BLaER1 (cell line): ENCODE measurements at regions not wholly inside any gene's neighbourhood (a gene's known extent, or its start where the extent isn't known, plus 50 kb on each side); places are given as distances from the start of the nearest gene placed in this dataset.
A peak's percentile ranks its signal among the peaks of the same experiment; 100 is the strongest.

Experiments used
- H3K27ac ChIP-seq: shearing (Covaris generic); formaldehyde crosslinking; 2 replicates; pipeline ENCODE4 v1.8.1; 2022
- H3K27me3 ChIP-seq: shearing (Covaris generic); formaldehyde crosslinking; 2 replicates; pipeline ENCODE4 v1.8.1; 2022
- H3K36me3 ChIP-seq: shearing (Covaris generic); formaldehyde crosslinking; 2 replicates; pipeline ENCODE4 v1.8.1; 2022
- H3K4me1 ChIP-seq: shearing (Covaris generic); formaldehyde crosslinking; 2 replicates; pipeline ENCODE4 v1.8.1; 2022
- H3K4me2 ChIP-seq: shearing (Covaris generic); formaldehyde crosslinking; 2 replicates; pipeline ENCODE4 v1.8.1; 2022
- H3K4me3 ChIP-seq: shearing (Covaris generic); formaldehyde crosslinking; 2 replicates; pipeline ENCODE4 v1.8.1; 2022
- H3K9ac ChIP-seq: shearing (Covaris generic); formaldehyde crosslinking; 2 replicates; pipeline ENCODE4 v1.8.1; 2022
- H3K9me3 ChIP-seq: shearing (Covaris generic); formaldehyde crosslinking; 2 replicates; pipeline ENCODE4 v1.8.1; 2022
- H4K20me1 ChIP-seq: shearing (Covaris generic); formaldehyde crosslinking; 2 replicates; pipeline ENCODE4 v1.8.1; 2022
- Cebpa-rat ChIP-seq: shearing (Covaris generic); IDR thresholded peaks from 2 replicates; pipeline ENCODE4 v1.8.1; 2022

DNA sequence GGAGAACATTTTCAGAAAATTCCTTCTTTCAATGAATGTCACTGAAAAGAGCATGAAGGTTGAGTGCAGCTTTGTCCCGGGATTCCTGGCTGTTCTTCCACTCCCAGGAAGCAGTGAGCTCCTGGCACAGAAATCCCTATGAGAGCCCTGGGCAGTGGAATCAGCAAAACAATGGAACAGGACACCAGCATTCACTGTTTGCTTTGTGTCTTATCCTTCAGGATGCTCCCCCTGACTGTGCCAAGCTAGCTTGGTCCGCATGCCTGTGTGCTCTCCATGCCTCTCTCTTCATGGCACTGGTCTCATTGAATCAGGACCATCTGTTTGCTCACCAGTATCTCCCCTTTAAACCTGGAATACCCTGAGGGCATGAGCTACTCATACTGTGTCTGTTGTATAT, 102.0 kb upstream of the GADL1 start:
- H4K20me1 ChIP-seq: no peaks in the 10 kb centered on the region
- peaks cover 11% of the 10 kb centered on the region; the same call in 1 of the 2 replicates for H3K9me3 ChIP-seq
- no peaks in the 10 kb centered on the region for H3K36me3 ChIP-seq
- no peak overlapping the region for H3K4me2 ChIP-seq
- TF ChIP-seq Cebpa-rat: no peak
- no peaks in the 10 kb centered on the region for H3K4me1 ChIP-seq
- H3K27me3 ChIP-seq: no peaks in the 10 kb centered on the region
- H3K4me3 ChIP-seq: no peak overlapping the region
- H3K27ac ChIP-seq: no peak overlapping the region
- no peak overlapping the region for H3K9ac ChIP-seq

DNA sequence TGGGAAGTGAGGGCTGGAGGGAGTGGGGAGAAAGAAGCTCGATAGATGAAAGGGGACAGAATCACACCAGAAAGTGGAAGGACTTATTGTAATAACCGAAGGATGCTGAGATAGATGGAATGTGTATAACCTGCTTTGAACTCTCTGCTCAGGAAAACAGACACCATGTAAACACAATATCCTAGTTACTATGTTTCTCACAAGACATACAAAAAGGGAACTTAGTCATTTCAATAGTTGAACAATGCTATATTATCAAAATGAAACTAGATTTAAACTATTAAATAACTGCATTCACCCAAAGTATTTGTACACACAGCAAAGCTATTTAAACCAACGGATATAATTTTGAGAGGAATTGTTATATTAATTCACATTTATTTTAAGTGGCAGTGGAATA, 108.3 kb upstream of the GADL1 start:
- no peaks in the 10 kb centered on the region for H3K36me3 ChIP-seq
- H3K4me3 ChIP-seq: no peak overlapping the region
- no peaks in the 10 kb centered on the region for H4K20me1 ChIP-seq
- no peaks in the 10 kb centered on the region for H3K4me1 ChIP-seq
- no peaks in the 10 kb centered on the region for H3K9me3 ChIP-seq
- no peak overlapping the region for H3K9ac ChIP-seq
- no peak for TF ChIP-seq Cebpa-rat
- H3K27me3 ChIP-seq: no peaks in the 10 kb centered on the region
- H3K4me2 ChIP-seq: no peak overlapping the region
- no peak overlapping the region for H3K27ac ChIP-seq

DNA sequence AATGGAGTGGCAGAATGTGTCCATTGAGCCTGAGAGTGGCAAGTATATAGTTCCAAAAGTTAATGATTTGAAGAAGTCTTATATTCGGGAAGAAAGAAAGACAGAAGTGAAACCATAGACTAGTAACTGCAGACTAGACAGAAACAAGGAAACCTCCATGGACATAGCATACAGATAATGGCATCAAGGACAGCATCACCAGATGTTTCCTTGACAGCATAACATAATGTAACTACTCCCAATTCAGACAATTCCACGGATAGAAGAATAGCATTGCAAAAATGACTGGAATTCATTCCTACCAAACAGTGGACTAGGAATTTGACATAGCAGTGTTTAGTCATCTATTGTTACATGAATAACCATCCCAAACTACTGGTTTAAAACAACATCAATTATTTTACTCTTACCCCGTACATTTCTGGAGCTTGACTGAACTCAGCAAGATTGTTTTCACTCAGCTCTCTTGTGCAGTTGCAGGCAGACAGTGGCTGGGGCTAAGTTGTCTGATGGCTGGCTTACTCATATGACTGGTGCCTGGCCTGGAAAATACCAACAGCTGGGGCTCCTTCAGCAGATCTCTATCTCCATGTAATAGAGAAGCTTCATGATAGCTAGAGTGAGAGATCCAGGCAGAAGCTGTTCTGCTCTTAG, 109.7 kb upstream of the GADL1 start:
- TF ChIP-seq Cebpa-rat: no peak
- Histone ChIP-seq H3K9ac (no peak overlapping the region), H3K36me3 (no peaks in the 10 kb centered on the region), H4K20me1 (no peaks in the 10 kb centered on the region), H3K4me3 (no peak overlapping the region), H3K4me2 (no peak overlapping the region), H3K27me3 (no peaks in the 10 kb centered on the region), H3K9me3 (no peaks in the 10 kb centered on the region), H3K27ac (no peak overlapping the region), H3K4me1 (no peaks in the 10 kb centered on the region)

DNA sequence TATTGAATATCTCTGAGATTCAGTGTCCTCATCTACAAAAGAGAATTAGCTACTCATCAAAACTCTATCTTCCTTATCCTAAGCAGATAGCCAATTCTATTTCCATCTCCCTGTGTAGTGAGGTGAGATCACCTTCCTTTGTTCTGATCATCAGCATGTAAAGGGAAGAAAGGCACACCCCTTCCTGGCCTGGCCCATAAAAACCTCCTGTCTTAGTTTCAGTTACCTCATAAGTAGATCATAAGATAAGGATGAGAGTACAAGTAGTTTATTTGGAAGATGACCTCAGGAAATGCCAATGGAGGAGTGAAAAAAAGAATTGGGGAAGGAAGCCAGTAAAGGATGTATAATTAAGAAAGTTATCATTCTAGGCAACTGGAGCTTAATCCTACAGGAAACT, 114.5 kb upstream of the GADL1 start:
- peaks cover 5% of the 10 kb centered on the region for H3K4me1 ChIP-seq
- TF ChIP-seq Cebpa-rat: no peak
- H4K20me1 ChIP-seq: no peaks in the 10 kb centered on the region
- H3K27ac ChIP-seq: no peak overlapping the region
- no peaks in the 10 kb centered on the region for H3K27me3 ChIP-seq
- no peaks in the 10 kb centered on the region for H3K9me3 ChIP-seq
- H3K4me2 ChIP-seq: no peak overlapping the region
- no peak overlapping the region for H3K9ac ChIP-seq
- H3K36me3 ChIP-seq: no peaks in the 10 kb centered on the region
- no peak overlapping the region for H3K4me3 ChIP-seq

DNA sequence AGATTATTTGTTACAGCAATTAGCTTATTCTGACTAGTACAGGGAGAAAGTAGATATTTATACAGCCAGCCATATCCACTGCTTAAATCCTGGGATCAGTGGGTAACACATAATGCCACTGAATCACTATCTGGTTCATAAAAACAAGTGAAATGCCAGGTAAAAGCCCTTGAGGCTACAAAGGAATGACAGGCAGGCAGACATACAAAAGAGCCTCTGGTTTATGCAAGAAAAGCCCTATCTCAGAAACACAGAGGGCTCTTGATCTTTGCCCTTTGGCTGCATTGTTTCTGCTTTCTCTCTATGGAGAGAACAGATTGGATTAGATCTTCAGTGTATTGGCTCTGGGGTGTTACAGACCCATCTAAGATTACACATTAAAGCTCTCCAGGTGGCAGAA, 115.4 kb upstream of the GADL1 start:
- no peaks in the 10 kb centered on the region for H3K27me3 ChIP-seq
- no peak overlapping the region for H3K27ac ChIP-seq

DNA sequence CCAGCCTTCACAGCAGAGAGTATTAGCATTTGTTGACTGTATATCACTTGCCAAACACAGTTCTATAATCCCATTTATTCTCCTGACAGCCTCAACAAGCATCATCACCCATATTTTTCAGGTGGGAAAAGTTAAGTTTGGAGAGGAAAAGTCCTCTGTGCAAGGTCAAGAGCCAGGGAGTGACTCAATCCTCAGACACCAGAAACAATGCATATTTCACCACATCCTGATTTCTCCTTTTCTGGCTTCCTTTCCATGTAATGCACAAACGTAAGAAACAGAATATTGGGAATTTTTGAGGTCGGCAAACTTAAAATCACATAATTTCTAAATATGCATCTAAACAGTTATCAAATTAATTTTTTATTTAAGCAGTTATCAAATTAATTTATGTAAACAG, 116.0 kb upstream of the GADL1 start:
- Histone ChIP-seq H3K4me3 (no peak overlapping the region), H3K4me1 (peaks cover 10% of the 10 kb centered on the region), H3K36me3 (no peaks in the 10 kb centered on the region), H3K27me3 (no peaks in the 10 kb centered on the region), H3K4me2 (no peak overlapping the region), H4K20me1 (no peaks in the 10 kb centered on the region), H3K9ac (no peak overlapping the region), H3K27ac (no peak overlapping the region), H3K9me3 (no peaks in the 10 kb centered on the region)
- TF ChIP-seq Cebpa-rat: no peak

More for the DNA sequence above, 115.4 kb upstream of the GADL1 start:
- H3K36me3 ChIP-seq: no peaks in the 10 kb centered on the region
- H4K20me1 ChIP-seq: no peaks in the 10 kb centered on the region
- H3K9me3 ChIP-seq: no peaks in the 10 kb centered on the region
- H3K4me2 ChIP-seq: no peak overlapping the region
- no peak for TF ChIP-seq Cebpa-rat
- peaks cover 10% of the 10 kb centered on the region for H3K4me1 ChIP-seq
- no peak overlapping the region for H3K9ac ChIP-seq
- no peak overlapping the region for H3K4me3 ChIP-seq

DNA sequence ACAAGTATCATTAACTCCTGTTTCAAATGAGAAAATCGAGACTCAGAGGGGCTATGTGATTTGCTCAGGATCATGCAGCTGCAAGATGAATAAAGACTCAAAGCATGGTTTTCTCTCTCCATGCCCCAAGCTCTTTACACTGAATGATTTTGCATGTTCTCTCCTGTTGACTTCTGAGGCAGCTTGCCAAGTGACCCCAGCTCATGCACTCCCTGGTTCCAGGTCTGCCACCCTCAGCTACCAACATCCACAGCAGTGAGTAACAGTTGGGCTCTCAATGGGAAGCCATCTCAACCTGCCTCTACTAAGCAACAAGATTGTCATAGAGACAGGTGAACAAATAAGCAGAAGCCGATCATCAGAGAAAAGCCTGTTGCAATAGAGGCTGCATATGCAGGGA, 116.9 kb upstream of the GADL1 start:
- Histone ChIP-seq H3K9me3 (no peaks in the 10 kb centered on the region), H3K4me3 (no peak overlapping the region), H3K36me3 (no peaks in the 10 kb centered on the region), H4K20me1 (no peaks in the 10 kb centered on the region), H3K4me2 (no peak overlapping the region), H3K27ac (no peak overlapping the region), H3K4me1 (peaks cover 10% of the 10 kb centered on the region), H3K9ac (no peak overlapping the region), H3K27me3 (no peaks in the 10 kb centered on the region)
- TF ChIP-seq Cebpa-rat: no peak

DNA sequence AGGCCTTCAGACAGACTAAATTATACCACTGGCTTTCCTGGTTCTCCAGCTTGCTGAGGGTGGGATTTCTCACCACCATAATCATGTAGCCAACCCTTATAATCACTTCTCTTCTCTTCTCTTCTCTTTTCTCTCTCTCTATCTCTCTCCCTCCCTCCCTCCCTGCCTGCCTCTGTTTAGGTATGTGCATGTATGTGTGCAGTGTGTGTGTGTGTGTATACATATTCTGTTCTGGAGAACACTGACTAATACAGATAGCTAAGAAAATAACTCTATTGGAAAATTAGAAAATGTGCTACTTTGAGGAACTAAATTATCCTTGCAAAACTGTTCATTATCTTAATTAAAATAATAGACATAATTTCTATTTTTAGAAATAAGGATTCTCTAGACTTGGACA, 118.6 kb upstream of the GADL1 start:
- H3K4me1 ChIP-seq: peaks cover 10% of the 10 kb centered on the region
- no peak overlapping the region for H3K4me2 ChIP-seq
- no peak overlapping the region for H3K9ac ChIP-seq
- H3K36me3 ChIP-seq: no peaks in the 10 kb centered on the region
- H3K9me3 ChIP-seq: no peaks in the 10 kb centered on the region
- H3K27ac ChIP-seq: no peak overlapping the region
- no peak for TF ChIP-seq Cebpa-rat
- no peaks in the 10 kb centered on the region for H3K27me3 ChIP-seq
- no peak overlapping the region for H3K4me3 ChIP-seq
- H4K20me1 ChIP-seq: no peaks in the 10 kb centered on the region

DNA sequence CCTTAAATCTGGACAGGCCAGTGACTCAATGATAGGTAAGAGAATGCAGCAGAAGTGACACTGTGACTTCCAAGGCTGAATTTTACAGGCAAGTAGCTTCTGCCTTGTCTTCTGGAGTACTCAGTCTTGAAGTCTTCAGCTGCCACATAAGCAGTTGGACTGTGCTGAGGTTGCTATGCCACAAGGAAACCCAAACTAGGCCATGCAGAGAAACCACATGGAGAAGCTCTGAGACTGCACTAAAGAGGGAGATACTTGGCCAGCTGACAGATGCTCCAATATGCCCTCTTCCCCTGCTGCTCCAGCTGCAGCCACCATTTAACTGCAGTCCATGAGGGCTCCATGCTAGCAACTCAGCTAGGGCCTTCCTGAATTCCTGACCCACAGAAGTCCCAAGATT, 119.4 kb upstream of the GADL1 start:
- no peak overlapping the region for H3K27ac ChIP-seq
- H3K27me3 ChIP-seq: no peaks in the 10 kb centered on the region
- no peak for TF ChIP-seq Cebpa-rat
- H3K4me1 ChIP-seq: peaks cover 15% of the 10 kb centered on the region
- no peak overlapping the region for H3K4me3 ChIP-seq
- H3K4me2 ChIP-seq: peak overlapping the region; percentile 37
- no peaks in the 10 kb centered on the region for H3K9me3 ChIP-seq
- H4K20me1 ChIP-seq: no peaks in the 10 kb centered on the region
- H3K9ac ChIP-seq: no peak overlapping the region
- no peaks in the 10 kb centered on the region for H3K36me3 ChIP-seq

DNA sequence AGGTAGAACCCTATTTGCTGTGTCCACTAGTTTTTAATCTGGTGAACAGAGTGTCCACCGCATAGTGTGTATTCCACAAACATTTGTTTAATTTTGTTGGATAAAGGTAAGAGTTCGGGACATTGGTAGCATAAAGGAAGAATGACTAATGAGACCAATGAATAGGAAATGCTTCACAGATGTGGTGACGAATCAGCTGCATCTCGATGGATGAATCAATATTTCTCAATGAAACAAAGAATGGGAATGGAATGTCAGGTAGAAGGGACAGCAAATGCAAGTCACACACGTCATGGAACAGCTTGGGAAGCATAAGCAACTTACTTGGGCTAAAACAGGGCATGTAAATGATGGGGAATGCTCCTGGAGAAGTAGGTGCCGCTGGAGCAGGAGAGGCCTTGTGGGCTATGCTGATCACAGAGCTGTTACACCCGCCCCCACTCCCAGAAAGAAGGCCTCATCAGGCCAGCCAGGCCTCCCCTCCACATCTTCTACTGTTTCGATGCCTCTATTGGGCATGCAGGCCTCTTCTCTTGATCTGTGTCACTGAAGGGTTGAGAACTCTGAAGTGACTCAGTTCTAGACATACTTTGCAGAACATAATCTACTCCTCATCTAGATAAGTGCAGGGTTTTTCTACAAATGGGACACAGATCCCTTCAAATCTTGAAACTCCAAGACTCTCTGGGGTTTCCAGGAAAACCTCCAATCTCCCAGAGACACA, 120.0 kb upstream of the GADL1 start:
- H3K36me3 ChIP-seq: no peaks in the 10 kb centered on the region
- no peaks in the 10 kb centered on the region for H3K9me3 ChIP-seq
- no peak overlapping the region for H3K4me3 ChIP-seq
- peak overlapping the region; percentile 37 for H3K4me2 ChIP-seq
- no peak overlapping the region for H3K27ac ChIP-seq
- no peak overlapping the region for H3K9ac ChIP-seq
- H3K27me3 ChIP-seq: no peaks in the 10 kb centered on the region
- no peak for TF ChIP-seq Cebpa-rat
- peaks cover 15% of the 10 kb centered on the region for H3K4me1 ChIP-seq
- H4K20me1 ChIP-seq: no peaks in the 10 kb centered on the region
